ENCODE measurements at regions not wholly inside any gene's neighbourhood (a gene's known extent, or its start where the extent isn't known, plus 50 kb on each side); places are given as distances from the start of the nearest gene placed in this dataset.
A peak's percentile ranks its signal among the peaks of the same experiment; 100 is the strongest.
"Not testable (repeated sequence)": the region's sequence is repeated elsewhere in the genome, so short reads cannot be mapped to it uniquely, and the experiment has no call there.

DNA sequence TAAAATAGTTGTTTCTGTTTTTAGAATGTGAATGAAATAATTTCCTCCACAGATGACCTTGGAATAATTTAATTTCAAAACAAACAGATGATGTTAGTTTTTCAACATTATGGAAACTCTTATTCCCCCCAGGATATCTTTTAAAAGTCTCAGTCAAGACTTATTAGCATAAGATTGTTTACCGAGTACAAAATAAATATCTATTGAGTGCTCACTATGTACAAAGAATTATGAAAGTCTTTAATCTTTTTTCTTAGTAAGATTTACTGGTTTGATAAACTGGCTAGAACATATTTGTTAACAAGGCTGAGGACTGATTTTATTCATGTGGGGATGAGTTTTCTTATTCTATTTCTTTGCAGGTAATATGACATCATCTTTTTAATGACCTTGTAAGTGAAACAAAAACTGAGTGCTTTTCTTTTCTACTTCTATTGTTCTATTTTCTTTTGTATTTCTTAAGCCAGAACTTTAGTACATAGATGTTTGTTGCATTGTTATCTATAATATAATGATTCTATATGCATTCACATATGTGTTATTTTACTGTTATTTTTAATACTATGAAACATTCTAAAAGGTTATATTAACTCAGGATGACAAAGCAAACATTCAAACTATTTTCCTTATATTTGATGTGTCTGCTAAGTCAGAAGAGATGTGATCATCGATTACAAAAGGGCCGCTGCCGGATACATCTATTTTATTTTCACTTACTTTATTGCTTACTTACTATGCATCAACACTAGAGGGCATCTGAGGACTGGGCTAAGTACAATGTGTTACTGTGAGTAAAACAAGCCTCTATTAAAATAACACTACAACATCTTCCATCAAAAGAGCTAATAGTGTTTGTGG lies 111.0 kb upstream of the ARHGAP42 start:
- peak; percentile 62 for FAIRE-seq
- DNase-seq (ENCODE audit: insufficient read length, low spot score), result peak; percentile 51

DNA sequence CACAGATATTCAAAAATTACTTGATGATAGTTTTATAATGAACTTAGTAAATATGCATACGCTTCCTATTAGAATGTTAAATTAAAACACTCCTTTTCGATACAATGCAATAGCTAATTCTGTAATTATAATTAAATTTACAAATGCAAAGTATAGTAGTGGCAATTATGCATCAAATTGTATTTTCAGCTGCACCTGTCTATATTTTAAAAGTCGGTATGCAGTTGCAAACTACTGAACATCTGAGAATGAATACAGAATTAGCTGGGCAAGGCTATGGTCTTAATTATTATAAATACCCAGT lies 110.4 kb upstream of the ARHGAP42 start:
- FAIRE-seq, result no peak
- DNase-seq (ENCODE audit: insufficient read length, low spot score), result no peak

- DNase-seq (ENCODE audit: insufficient read length, low spot score), result no peak
- peak; percentile 70 for FAIRE-seq
Observed at GRCh38 chr11:100578831-100579311, 108.2 kb upstream of the ARHGAP42 start.

DNA sequence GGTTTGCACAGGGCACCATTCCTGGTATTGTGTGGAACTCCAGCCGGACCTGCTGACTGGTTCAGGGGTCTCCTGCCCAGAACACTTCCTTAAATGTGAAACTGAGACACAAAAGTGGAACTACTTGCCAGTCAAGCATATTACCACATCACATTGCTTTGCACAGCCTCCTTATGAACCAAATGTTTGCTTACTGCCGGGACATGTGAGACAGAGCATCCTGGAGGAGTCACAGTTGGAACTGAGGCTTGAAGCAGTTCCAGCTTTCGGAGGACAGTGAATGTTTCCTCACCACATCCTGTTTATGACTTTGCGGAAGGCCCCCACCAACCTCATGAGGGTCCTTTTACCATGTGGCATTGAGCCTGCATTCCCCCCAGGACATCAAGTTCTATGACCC lies 105.8 kb upstream of the ARHGAP42 start:
- DNase-seq (ENCODE audit: insufficient read length, low spot score) (no peak), FAIRE-seq (peak; percentile 95)

GRCh38 chr11:100584201-100584985 lies 102.7 kb upstream of the ARHGAP42 start:
- DNase-seq (ENCODE audit: insufficient read length, low spot score) (no peak), FAIRE-seq (peak; percentile 52)

DNA sequence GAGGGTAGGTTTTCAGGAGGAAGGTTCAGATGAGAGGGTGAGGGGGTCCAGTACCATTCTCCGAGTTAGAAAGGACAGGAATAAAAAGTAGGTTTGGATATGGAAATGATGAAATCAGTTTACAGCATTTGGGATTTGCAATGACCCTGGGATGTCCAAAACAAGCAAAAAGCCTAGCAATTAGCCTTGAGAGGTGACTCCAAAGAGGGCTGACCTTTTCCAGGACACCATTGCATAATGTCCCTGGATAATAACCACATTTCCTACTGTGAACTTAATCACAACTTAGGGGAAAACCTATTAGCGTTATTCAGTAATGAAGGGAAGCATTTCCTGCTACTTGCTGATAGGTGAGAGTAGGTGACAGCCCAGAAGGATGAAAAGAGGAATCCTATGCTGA lies 101.4 kb upstream of the ARHGAP42 start:
- DNase-seq (ENCODE audit: insufficient read length, low spot score), result no peak
- FAIRE-seq, result peak; percentile 4

- DNase-seq (ENCODE audit: insufficient read length, low spot score) (no peak), FAIRE-seq (no peak)
Observed at GRCh38 chr11:100586361-100587101, 100.6 kb upstream of the ARHGAP42 start.

GRCh38 chr11:100592619-100593260 lies 94.3 kb upstream of the ARHGAP42 start:
- FAIRE-seq, result peak; percentile 62
- no peak for DNase-seq (ENCODE audit: insufficient read length, low spot score)

DNA sequence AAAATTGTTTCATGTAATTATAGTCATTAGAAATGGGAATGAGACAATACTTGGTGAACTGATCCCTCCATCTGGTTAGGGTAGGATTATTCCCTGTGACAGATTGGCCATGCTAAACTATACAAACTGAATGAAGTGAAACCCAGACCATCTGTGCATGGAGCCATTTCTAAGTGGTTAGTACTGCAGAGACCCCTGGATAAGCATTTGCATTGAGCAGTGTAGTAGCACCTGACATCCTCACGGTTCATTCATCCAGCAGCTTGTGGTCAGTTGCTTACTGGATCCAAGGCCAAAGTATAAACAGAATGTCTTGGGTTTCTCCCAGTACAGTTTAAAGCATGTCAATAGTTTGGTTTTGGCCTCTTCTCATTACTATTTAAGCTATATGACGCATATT lies 93.8 kb upstream of the ARHGAP42 start:
- no peak for DNase-seq (ENCODE audit: insufficient read length, low spot score)
- FAIRE-seq, result no peak

DNA sequence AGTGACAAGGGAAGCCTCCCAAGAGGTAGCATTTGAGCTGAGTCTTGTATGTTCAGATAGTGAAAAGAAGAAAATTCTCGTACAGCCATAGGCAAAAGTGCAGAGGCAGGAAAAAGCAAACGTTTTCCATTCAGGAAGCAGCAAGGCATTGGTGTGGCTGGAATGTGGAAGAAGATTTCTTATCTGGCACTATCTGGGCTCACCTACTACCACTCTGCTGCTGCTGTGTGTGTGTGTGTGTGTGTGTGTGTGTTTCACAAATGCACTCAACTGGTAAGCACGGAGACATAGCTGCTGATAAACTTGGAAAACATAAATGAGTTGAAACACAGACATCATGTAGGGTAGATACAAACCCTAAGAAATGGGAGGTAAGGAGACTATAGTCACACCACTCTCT lies 92.8 kb upstream of the ARHGAP42 start:
- no peak for DNase-seq (ENCODE audit: insufficient read length, low spot score)
- peak; percentile 66 for FAIRE-seq

GRCh38 chr11:100600941-100601340 lies 86.1 kb upstream of the ARHGAP42 start:
- FAIRE-seq (no peak), DNase-seq (ENCODE audit: insufficient read length, low spot score) (no peak)

DNA sequence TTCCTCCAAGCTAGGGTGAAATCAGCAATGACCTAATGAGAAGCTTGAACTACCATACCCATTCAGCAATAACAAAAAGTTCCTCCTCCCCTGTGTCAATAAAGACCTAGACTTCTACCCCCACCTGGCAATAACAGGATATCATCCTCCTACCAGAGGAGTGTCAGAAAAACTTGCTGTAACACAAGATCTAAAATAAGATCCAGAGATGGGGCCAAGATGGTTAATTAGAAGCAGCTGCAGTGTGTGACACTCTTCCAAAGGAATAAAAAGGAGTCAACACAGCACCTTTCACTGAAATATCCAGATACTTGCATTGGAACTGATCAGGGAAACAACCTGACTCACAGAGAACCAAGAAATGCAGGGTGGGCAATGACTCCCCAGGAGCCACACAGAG lies 84.4 kb upstream of the ARHGAP42 start:
- FAIRE-seq (no peak), DNase-seq (ENCODE audit: insufficient read length, low spot score) (no peak)

- FAIRE-seq; DNase-seq (ENCODE audit: insufficient read length, low spot score): not testable (repeated sequence)
Observed at GRCh38 chr11:100607761-100608160, 79.3 kb upstream of the ARHGAP42 start.

DNA sequence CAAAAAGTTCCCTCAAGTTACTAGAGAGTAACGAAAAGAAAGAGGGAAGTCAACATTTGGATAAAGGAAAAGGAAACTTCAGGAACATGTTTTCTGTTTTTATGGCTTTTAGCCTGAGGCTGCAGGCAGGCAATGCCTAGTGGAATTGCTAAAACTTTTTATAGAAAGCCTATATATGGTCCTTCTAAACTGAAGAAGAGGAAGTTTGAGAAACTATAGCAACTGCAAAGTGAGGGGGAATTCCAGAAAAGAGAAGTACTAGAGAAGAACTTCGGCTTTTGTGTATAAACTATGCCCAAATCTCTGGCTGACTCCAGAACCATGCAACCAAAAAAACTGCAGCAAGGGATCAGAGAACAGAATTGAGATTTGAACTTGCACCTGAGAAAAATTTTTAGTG lies 74.3 kb upstream of the ARHGAP42 start:
- DNase-seq (ENCODE audit: insufficient read length, low spot score) (no peak), FAIRE-seq (no peak)

DNA sequence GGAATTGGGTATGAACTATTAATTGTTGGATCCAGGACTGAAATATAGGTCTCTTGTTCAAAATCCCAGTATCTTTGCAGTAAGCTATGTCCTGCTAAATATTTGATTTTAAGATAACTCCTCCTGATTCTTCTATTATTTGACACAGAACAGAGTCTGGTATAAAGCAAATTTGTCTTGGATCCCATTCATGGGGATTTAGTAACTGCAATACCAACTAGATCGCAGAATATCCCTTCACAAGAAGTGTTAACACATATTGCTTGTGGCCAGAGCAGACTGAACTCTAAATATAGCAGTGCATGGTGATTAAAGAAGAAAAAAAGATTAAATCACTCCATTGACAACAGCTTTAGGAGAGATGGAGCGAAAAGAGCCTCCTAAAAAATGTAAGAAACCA lies 68.2 kb upstream of the ARHGAP42 start:
- DNase-seq (ENCODE audit: insufficient read length, low spot score) (no peak), FAIRE-seq (peak; percentile 57)

DNA sequence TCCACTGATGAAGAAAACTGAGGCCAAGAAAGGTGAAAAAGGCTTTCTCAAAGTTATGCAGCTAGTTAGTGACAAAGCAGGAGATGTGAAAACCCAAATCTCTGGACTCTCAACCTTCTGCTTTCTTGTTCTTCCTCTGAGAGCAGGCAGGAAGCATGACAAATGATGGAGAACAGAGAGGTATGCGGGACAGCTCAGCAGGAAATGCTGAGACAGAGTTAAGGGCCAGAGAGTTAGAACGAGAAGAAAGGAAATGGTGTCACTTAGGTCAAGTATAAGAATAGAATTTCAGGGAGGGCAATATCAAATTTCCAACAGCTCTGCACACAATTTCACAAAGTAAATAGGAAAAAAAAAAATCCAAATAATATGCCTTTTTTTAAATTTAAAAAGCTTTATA lies 67.6 kb upstream of the ARHGAP42 start:
- no peak for FAIRE-seq
- DNase-seq (ENCODE audit: insufficient read length, low spot score), result no peak

- FAIRE-seq, result peak; percentile 66
- DNase-seq (ENCODE audit: insufficient read length, low spot score), result no peak
Observed at GRCh38 chr11:100622404-100622803, 64.7 kb upstream of the ARHGAP42 start.

- peak; percentile 16 for FAIRE-seq
- DNase-seq (ENCODE audit: insufficient read length, low spot score), result no peak
Observed at GRCh38 chr11:100624346-100624745, 62.7 kb upstream of the ARHGAP42 start.

- FAIRE-seq (peak; percentile 72), DNase-seq (ENCODE audit: insufficient read length, low spot score) (no peak)
Observed at GRCh38 chr11:100625041-100625440, 62.0 kb upstream of the ARHGAP42 start.

GRCh38 chr11:100629671-100630070 lies 57.4 kb upstream of the ARHGAP42 start:
- DNase-seq (ENCODE audit: insufficient read length, low spot score), result no peak
- peak; percentile 67 for FAIRE-seq

GRCh38 chr11:100630898-100631297 lies 56.2 kb upstream of the ARHGAP42 start:
- DNase-seq (ENCODE audit: insufficient read length, low spot score) (no peak), FAIRE-seq (peak; percentile 82)

All from HTR-8/SVneo (cell line).